Cardiac fibroblast (primary cell): ENCODE measurements at regions not wholly inside any gene's neighbourhood (a gene's known extent, or its start where the extent isn't known, plus 50 kb on each side); places are given as distances from the start of the nearest gene placed in this dataset.
A peak's percentile ranks its signal among the peaks of the same experiment; 100 is the strongest.

Experiments used
- DNase-seq, 2 donors: peaks; one replicate each; pipeline versions ENCODE4 v3.0.0 to v3.0.0-alpha.2; 2010; ENCODE audit warnings: low read depth in 2 of 2
- H3K4me3 ChIP-seq, 2 donors: replicated peaks in 1 of 2; 1 replicate in 1 of 2; 2 replicates in 1 of 2; pipeline ENCODE4 v1.5.1; 2011; ENCODE audit warnings: low read depth in 2 of 2, low read length in 2 of 2, mild to moderate bottlenecking in 2 of 2, moderate library complexity in 1 of 2
- TF ChIP-seq, protein P1 (sequence below): IDR thresholded peaks from one replicate; pipeline ENCODE4 v1.5.1; 2011; ENCODE audit warnings: low read depth, mild to moderate bottlenecking, low read length, inconsistent platforms

DNA sequence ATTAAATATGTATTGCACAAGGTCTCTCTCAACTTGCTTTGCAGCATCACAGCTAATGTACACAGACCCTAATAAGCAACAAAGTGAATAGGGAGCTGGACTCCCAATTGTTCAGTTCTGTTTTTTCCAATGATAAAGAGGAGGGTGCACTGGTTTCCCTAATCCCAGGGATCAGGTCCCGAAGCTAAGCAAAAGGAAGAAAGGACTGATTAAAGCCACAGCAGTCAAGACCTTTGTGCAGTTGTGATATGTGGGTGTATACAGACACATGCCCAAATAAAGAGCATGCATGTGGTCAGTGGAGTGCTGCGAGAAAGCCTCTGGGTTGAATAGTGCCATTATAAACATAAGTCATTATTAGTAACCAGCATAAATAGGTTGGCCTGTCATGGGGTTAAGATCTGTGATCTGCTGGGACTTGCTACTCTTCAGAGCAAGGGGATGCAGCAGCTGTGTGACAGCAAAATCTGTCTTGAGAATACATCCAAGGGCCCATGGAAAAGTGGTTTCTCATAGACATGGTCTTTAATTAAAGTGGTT is 1863.1 kb upstream of the WWC1 start:
- DNase-seq = no peak
- no peak overlapping the region for H3K4me3 ChIP-seq
- TF ChIP-seq, protein P1, sequence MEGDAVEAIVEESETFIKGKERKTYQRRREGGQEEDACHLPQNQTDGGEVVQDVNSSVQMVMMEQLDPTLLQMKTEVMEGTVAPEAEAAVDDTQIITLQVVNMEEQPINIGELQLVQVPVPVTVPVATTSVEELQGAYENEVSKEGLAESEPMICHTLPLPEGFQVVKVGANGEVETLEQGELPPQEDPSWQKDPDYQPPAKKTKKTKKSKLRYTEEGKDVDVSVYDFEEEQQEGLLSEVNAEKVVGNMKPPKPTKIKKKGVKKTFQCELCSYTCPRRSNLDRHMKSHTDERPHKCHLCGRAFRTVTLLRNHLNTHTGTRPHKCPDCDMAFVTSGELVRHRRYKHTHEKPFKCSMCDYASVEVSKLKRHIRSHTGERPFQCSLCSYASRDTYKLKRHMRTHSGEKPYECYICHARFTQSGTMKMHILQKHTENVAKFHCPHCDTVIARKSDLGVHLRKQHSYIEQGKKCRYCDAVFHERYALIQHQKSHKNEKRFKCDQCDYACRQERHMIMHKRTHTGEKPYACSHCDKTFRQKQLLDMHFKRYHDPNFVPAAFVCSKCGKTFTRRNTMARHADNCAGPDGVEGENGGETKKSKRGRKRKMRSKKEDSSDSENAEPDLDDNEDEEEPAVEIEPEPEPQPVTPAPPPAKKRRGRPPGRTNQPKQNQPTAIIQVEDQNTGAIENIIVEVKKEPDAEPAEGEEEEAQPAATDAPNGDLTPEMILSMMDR = no peak

DNA sequence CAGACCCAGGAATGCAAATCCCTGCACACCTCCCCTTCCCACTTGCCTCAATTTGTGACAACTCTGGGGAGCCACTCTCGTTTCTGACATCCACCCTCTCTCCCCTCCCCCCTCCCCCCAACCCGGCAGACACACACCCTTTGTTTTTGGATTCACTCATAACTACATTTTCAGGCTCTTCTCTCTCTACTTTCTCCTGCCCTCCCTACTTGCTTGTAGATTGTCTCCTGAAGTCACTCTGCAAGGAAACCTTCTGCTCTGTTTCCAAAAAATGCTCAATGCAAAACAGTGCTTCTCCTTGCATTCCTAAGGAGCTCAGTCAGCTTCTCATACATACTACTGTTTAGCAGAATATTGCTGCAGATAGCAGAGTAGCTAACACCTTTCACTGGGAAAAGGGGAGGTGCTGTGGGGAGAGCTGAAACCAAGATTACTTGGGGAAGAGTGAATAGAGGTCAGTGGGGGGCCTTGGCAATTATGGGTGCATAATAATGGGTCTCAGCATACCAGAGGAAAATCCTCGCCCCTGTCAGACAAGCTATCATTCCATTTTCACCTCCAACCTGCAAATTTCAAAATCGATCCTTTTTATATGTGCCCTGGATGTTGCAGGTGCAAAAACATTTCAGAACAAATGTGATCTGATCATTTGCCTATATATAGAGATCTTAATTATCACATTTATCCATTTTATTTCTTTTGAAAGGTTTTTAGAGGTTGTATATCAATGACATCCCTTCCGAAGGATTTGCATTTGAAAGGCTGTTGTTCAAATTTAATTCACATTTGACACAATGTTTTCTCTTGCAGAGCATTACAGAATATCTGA is 1860.7 kb upstream of the WWC1 start:
- no peak for DNase-seq
- no peak overlapping the region for H3K4me3 ChIP-seq
- TF ChIP-seq, protein P1 = no peak

DNA sequence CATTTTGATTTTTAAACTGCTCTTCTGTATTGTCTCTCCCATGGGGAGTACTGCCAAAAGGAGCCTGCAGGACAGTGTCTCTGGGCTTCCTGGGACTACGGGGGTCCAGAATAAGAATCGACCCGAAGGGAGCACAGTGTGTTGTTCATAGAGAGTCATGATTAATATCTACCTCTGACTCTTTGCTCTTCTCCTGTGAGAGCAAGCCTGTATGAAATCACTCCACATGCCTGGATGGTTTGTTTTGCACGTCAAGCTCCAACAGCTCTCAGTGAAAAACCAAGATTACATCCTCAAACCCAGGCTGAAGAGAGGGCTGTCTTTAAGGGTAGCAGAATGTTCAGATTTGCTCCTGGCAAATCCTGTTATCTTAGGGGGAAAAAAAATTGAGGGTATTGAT is 1860.0 kb upstream of the WWC1 start:
- DNase-seq = no peak
- TF ChIP-seq, protein P1 = no peak
- H3K4me3 ChIP-seq = no peak overlapping the region

DNA sequence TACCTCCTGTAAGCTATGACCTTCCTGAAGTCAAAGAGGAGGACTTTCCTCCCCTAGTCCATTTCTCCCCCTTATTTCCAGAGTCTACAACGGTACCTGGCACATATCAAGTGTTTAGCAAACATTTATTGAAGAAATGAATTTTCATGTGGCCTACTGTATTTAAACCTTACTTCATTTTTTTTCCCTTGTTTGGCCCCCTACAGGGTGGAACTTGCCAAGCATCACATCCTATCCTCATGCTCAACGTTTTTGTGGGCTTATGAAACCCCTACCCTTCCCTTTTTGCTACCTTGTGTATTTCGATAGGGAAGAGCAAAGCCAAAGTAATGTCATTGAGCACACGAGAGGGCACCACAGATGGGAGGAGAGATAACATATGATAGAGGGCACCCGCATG is 1857.8 kb upstream of the WWC1 start:
- DNase-seq = no peak
- TF ChIP-seq, protein P1 = no peak
- no peak overlapping the region for H3K4me3 ChIP-seq

DNA sequence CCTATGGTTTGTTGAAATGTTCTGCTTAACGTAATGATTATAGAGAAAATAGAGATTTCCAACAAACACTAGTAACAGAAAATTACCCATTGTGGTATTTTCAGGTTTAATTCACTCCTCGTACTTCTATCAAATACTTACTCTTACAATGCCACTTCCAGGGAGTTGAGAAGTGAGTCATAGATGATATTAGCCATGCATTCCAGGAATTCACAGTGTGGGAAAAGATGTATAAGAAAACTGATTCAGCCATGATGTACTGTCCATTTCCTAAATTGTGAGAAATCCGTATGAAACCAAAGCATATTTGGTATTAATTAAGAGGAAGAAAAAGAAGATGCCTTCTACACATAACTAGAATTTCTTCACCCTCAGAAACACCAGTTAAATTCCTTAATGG is 1854.6 kb upstream of the WWC1 start:
- no peak overlapping the region for H3K4me3 ChIP-seq
- peak in 1 of 2 donors; percentile 18 for DNase-seq
- TF ChIP-seq, protein P1 = no peak

DNA sequence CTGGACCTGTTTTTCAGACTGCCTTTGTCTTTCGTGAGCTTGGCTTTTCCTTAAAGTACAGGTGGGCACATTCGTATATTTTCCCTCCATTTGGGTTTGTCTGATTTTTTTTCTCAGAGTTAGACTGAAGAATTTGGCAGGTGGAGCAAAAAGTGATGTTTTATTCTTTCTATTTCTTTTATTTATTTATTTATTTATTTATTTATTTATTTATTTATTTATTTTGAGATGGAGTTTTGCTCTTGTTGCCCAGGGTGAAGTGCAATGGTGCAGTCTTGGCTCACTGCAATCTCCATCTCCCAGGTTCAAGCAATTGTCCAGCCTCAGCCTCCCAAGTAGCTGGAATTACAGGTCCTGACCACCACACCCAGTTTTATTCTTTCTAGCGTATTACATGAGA is 1805.1 kb upstream of the WWC1 start:
- H3K4me3 ChIP-seq = no peak overlapping the region
- DNase-seq = no peak
- TF ChIP-seq, protein P1 = no peak
